ENCODE measurements at regions not wholly inside any gene's neighbourhood (a gene's known extent, or its start where the extent isn't known, plus 50 kb on each side); places are given as distances from the start of the nearest gene placed in this dataset.

DNA sequence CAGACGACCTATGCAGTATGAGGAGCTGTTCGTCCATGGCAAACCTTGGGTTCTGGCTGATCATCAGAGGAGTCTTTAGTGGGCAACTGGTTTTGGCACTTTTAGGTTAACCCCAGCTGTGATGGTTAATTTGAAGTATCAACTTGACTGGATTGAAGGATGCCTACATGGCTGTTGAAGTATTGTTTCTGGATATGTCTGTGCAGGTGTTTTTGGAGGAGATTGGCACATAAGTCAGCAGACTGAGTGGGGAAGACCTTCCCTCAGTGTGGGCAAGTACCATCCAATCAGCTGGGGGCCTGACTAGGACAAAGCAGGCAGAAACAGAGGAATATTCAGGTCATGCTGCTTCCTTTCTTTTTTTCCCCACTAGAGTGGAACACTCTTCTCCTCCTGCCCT lies 284.1 kb downstream of the NFKBIZ start:
- intact Hi-C loops (cut with DNase I): loop anchor here (10.0 kb wide), 1 partner anchor 319 kb away; no protein-coding TSS in a partner anchor
- 95% methylated on average over 2 of the region's 2 CpGs for WGBS
- no peaks in the 10 kb centered on the region for H3K27me3 ChIP-seq (replicated peaks; ENCODE audit: insufficient read depth)
- no peak for DNase-seq (ENCODE audit: low spot score)
- H3K27ac ChIP-seq: no peak overlapping the region
- H3K9me3 ChIP-seq: no peaks in the 10 kb centered on the region
- H3K4me1 ChIP-seq (replicated peaks): no peaks in the 10 kb centered on the region
- TF ChIP-seq POLR2AphosphoS5 (IDR thresholded peaks at IDR 0.05): no peak
- TF ChIP-seq, protein P1, sequence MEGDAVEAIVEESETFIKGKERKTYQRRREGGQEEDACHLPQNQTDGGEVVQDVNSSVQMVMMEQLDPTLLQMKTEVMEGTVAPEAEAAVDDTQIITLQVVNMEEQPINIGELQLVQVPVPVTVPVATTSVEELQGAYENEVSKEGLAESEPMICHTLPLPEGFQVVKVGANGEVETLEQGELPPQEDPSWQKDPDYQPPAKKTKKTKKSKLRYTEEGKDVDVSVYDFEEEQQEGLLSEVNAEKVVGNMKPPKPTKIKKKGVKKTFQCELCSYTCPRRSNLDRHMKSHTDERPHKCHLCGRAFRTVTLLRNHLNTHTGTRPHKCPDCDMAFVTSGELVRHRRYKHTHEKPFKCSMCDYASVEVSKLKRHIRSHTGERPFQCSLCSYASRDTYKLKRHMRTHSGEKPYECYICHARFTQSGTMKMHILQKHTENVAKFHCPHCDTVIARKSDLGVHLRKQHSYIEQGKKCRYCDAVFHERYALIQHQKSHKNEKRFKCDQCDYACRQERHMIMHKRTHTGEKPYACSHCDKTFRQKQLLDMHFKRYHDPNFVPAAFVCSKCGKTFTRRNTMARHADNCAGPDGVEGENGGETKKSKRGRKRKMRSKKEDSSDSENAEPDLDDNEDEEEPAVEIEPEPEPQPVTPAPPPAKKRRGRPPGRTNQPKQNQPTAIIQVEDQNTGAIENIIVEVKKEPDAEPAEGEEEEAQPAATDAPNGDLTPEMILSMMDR (IDR thresholded peaks at IDR 0.05): no peak
- no peaks in the 10 kb centered on the region for H3K36me3 ChIP-seq
- no peak overlapping the region for H3K4me3 ChIP-seq

DNA sequence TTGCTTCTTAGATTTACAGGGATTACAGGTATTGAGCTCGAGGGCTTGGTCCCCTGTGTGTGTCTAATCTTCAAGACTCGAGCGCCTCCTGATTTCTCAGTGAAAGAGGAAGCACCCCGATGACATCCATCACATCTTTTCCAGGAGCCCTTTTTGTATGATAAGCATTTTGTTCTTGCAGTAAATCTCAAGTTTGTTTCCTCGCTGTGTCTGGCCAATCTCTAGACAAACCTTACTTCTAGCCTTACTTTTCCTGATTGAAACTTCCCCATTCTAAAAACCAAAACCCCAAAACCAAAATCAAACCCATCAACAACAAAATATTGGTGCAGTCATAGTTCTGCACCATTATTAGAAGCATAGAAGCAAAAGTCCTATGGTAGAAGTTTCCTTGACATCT lies 286.0 kb downstream of the NFKBIZ start:
- Histone ChIP-seq H3K27me3 (replicated peaks; ENCODE audit: insufficient read depth) (no peaks in the 10 kb centered on the region), H3K9me3 (no peaks in the 10 kb centered on the region), H3K4me3 (no peak overlapping the region), H3K4me1 (replicated peaks) (no peaks in the 10 kb centered on the region), H3K27ac (no peak overlapping the region), H3K36me3 (no peaks in the 10 kb centered on the region)
- intact Hi-C loops (cut with DNase I): loop anchor here (10.0 kb wide), 1 partner anchor 321 kb away; no protein-coding TSS in a partner anchor
- no peak for DNase-seq (ENCODE audit: low spot score)
- WGBS: 63% methylated on average over 5 of the region's 5 CpGs
- TF ChIP-seq POLR2AphosphoS5 (IDR thresholded peaks at IDR 0.05): no peak
- TF ChIP-seq, protein P1 (IDR thresholded peaks at IDR 0.05): no peak
- no peak for TF ChIP-seq POLR2A (IDR thresholded peaks at IDR 0.05)

DNA sequence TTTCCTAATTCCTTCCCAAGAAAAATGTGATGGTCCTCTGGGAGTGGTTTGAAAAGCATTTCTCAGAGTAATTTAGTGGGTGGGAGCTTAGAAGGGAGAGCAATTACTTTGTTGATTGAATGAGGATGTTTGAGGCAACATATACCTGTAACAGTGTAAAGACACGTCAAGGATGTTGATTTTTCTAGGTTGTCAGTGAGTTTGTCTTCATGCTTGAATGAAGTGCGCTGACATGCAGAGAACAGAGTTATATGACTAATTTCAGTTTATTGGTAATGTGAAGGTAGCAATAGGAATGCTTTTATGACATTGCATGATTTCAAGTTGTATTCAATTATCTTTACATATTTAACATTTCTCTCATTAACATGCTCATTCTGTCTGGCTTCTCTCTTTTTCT lies 286.9 kb downstream of the NFKBIZ start:
- Histone ChIP-seq H3K36me3 (no peaks in the 10 kb centered on the region), H3K4me3 (no peak overlapping the region), H3K4me1 (replicated peaks) (no peaks in the 10 kb centered on the region), H3K9me3 (no peaks in the 10 kb centered on the region), H3K27me3 (replicated peaks; ENCODE audit: insufficient read depth) (no peaks in the 10 kb centered on the region), H3K27ac (no peak overlapping the region)
- intact Hi-C loops (cut with DNase I): loop anchor here (10.0 kb wide), 1 partner anchor 321 kb away; no protein-coding TSS in a partner anchor
- TF ChIP-seq POLR2AphosphoS5 (IDR thresholded peaks at IDR 0.05) (no peak), POLR2A (IDR thresholded peaks at IDR 0.05) (no peak)
- TF ChIP-seq, protein P1 (IDR thresholded peaks at IDR 0.05): no peak
- 73% methylated on average over 2 of the region's 2 CpGs for WGBS
- no peak for DNase-seq (ENCODE audit: low spot score)

GRCh38 chr3:102140116-102140515 lies 290.8 kb downstream of the NFKBIZ start:
- intact Hi-C loops (cut with DNase I): no loop called here
- WGBS: 83% methylated on average over 3 of the region's 3 CpGs
- DNase-seq (ENCODE audit: low spot score): no peak
- H3K9me3 ChIP-seq: no peaks in the 10 kb centered on the region
- no peak overlapping the region for H3K27ac ChIP-seq
- TF ChIP-seq, protein P1 (IDR thresholded peaks at IDR 0.05): no peak
- TF ChIP-seq POLR2AphosphoS5 (IDR thresholded peaks at IDR 0.05) (no peak), POLR2A (IDR thresholded peaks at IDR 0.05) (no peak)
- no peak overlapping the region for H3K4me3 ChIP-seq
- no peaks in the 10 kb centered on the region for H3K27me3 ChIP-seq (replicated peaks; ENCODE audit: insufficient read depth)
- no peaks in the 10 kb centered on the region for H3K36me3 ChIP-seq
- H3K4me1 ChIP-seq (replicated peaks): no peaks in the 10 kb centered on the region

GRCh38 chr3:102141096-102141927 lies 292.0 kb downstream of the NFKBIZ start:
- intact Hi-C loops (cut with DNase I): no loop called here
- no peaks in the 10 kb centered on the region for H3K36me3 ChIP-seq
- H3K4me3 ChIP-seq: no peak overlapping the region
- H3K9me3 ChIP-seq: no peaks in the 10 kb centered on the region
- no peak for DNase-seq (ENCODE audit: low spot score)
- 84% methylated on average over 5 of the region's 5 CpGs for WGBS
- TF ChIP-seq POLR2AphosphoS5 (IDR thresholded peaks at IDR 0.05) (no peak), POLR2A (IDR thresholded peaks at IDR 0.05) (no peak)
- TF ChIP-seq, protein P1 (IDR thresholded peaks at IDR 0.05): no peak
- no peaks in the 10 kb centered on the region for H3K4me1 ChIP-seq (replicated peaks)
- H3K27me3 ChIP-seq (replicated peaks; ENCODE audit: insufficient read depth): no peaks in the 10 kb centered on the region
- no peak overlapping the region for H3K27ac ChIP-seq
